Endothelial cell (in vitro differentiated cells): ENCODE measurements at regions not wholly inside any gene's neighbourhood (a gene's known extent, or its start where the extent isn't known, plus 50 kb on each side); places are given as distances from the start of the nearest gene placed in this dataset.

Experiments used
- DNase-seq: peaks from one replicate; pipeline ENCODE4 v3.0.0; 2021; ENCODE audit warnings: low spot score
- H3K27ac Mint-ChIP-seq: one replicate; pipeline ENCODE4 v1.8.0; 2021; ENCODE audit warnings: mixed read lengths, inconsistent platforms; ENCODE audit not compliant: unreplicated experiment
- H3K27me3 Mint-ChIP-seq: one replicate; pipeline ENCODE4 v1.8.0; 2021; ENCODE audit warnings: mild to moderate bottlenecking, moderate library complexity, mixed read lengths, inconsistent platforms; ENCODE audit not compliant: unreplicated experiment
- H3K36me3 Mint-ChIP-seq: one replicate; pipeline ENCODE4 v1.8.0; 2021; ENCODE audit warnings: mild to moderate bottlenecking, low read depth, mixed read lengths, inconsistent platforms; ENCODE audit not compliant: unreplicated experiment
- H3K4me1 Mint-ChIP-seq: one replicate; pipeline ENCODE4 v1.8.0; 2021; ENCODE audit warnings: mild to moderate bottlenecking, mixed read lengths, inconsistent platforms; ENCODE audit not compliant: unreplicated experiment
- H3K4me3 Mint-ChIP-seq: one replicate; pipeline ENCODE4 v1.8.0; 2021; ENCODE audit warnings: mild to moderate bottlenecking, mixed read lengths, inconsistent platforms; ENCODE audit not compliant: unreplicated experiment
- H3K9me3 Mint-ChIP-seq: one replicate; pipeline ENCODE4 v1.8.0; 2021; ENCODE audit warnings: mixed read lengths, inconsistent platforms; ENCODE audit not compliant: unreplicated experiment
- TF ChIP-seq, protein P1 (sequence below): fragments of 200-600 bp; sonication (generic); IDR thresholded peaks from one replicate; pipeline ENCODE4 v1.5.0; 2021; ENCODE audit warnings: antibody characterized with exemption; ENCODE audit not compliant: unreplicated experiment

DNA sequence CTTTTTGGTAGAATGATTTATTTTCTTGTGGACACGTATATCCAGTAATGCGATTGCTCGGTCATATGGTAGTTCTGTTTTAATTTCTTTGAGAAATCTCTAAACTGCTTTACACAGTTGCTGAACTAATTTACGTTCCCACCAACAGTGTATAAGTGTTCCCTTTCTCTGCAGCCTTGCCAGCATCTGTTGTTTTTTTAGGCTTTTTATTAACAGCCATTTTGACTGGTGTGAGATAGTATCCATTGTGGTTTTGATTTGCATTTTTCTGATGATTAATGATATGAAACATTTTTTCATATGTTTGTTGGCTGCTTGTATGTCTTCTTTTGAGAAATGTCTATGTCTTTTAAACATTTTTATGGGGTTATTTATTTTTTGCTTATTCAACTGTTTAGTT, 196.7 kb downstream of the MOXD1 start:
- Mint-ChIP-seq H3K9me3 (no peaks in the 10 kb centered on the region), H3K36me3 (no peaks in the 10 kb centered on the region), H3K4me1 (no peaks in the 10 kb centered on the region), H3K27me3 (no peaks in the 10 kb centered on the region), H3K4me3 (no peak overlapping the region), H3K27ac (no peak overlapping the region)
- TF ChIP-seq, protein P1, sequence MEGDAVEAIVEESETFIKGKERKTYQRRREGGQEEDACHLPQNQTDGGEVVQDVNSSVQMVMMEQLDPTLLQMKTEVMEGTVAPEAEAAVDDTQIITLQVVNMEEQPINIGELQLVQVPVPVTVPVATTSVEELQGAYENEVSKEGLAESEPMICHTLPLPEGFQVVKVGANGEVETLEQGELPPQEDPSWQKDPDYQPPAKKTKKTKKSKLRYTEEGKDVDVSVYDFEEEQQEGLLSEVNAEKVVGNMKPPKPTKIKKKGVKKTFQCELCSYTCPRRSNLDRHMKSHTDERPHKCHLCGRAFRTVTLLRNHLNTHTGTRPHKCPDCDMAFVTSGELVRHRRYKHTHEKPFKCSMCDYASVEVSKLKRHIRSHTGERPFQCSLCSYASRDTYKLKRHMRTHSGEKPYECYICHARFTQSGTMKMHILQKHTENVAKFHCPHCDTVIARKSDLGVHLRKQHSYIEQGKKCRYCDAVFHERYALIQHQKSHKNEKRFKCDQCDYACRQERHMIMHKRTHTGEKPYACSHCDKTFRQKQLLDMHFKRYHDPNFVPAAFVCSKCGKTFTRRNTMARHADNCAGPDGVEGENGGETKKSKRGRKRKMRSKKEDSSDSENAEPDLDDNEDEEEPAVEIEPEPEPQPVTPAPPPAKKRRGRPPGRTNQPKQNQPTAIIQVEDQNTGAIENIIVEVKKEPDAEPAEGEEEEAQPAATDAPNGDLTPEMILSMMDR: no peak
- DNase-seq: no peak

DNA sequence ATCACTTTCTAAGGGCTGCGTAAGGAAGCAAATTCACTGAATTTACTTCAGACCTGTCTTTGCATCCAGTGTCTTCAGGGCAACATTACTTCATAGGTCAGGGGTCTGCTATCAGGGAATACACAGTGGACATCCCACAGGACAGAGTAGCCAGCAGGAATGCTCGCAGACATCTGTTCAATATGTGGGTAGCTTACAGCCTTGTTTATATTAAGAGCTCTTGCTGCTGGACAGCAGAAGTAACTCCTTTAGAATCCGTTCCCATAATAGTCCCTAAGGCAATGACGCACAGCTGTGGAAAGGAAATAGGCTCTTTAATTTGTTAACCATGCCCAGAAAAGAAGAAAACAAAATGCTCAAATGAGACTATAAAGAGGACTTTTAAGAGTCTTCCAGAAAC, 198.7 kb downstream of the MOXD1 start:
- no peaks in the 10 kb centered on the region for H3K4me1 Mint-ChIP-seq
- no peaks in the 10 kb centered on the region for H3K36me3 Mint-ChIP-seq
- H3K4me3 Mint-ChIP-seq: no peak overlapping the region
- TF ChIP-seq, protein P1: no peak
- no peak for DNase-seq
- H3K27ac Mint-ChIP-seq: no peak overlapping the region
- H3K9me3 Mint-ChIP-seq: no peaks in the 10 kb centered on the region
- H3K27me3 Mint-ChIP-seq: no peaks in the 10 kb centered on the region

DNA sequence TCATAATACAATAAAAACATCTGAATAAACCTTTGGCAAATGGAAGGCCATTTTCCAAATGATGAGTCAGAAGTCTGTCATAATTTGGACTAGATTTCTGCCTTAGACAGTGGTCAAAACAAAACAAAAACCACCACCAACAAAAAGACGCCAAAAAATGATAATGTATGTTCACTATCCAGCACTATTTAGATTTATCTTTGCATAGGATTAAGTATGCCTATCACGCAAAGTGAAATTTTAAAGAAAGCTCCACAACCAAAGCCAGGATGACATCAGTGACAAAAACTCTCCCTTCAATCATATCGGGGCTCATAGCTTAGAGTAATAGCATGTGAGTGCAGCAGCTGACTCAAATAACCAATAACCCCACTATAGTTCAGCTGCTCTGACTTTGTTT, 201.9 kb downstream of the MOXD1 start:
- TF ChIP-seq, protein P1: no peak
- no peak overlapping the region for H3K4me3 Mint-ChIP-seq

DNA sequence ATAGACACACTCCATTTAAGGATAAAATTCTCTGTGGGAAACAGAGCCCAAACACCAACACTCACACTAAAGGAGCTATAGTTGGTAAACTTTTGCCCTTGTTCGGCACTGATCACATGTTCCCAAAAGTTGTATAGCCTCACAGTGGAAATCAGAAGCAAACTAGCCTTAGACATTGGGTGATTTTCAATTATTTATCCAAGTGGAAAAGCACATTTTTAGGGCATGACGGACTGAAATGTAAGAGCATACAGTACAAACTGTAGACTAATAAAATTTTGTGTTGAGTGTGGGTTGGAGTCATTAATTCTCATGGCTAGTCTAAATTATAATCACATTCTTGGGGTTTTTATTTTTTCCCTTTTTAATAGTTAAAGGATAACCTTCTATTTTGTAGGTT, 202.4 kb downstream of the MOXD1 start:
- Mint-ChIP-seq H3K4me1 (no peaks in the 10 kb centered on the region), H3K27me3 (peaks cover 2% of the 10 kb centered on the region), H3K36me3 (no peaks in the 10 kb centered on the region), H3K4me3 (no peak overlapping the region), H3K27ac (no peak overlapping the region), H3K9me3 (no peaks in the 10 kb centered on the region)
- DNase-seq: no peak
- TF ChIP-seq, protein P1: no peak

More for the DNA sequence above, 201.9 kb downstream of the MOXD1 start:
- DNase-seq: no peak
- no peaks in the 10 kb centered on the region for H3K9me3 Mint-ChIP-seq
- no peaks in the 10 kb centered on the region for H3K4me1 Mint-ChIP-seq
- H3K36me3 Mint-ChIP-seq: no peaks in the 10 kb centered on the region
- H3K27me3 Mint-ChIP-seq: peaks cover 2% of the 10 kb centered on the region
- no peak overlapping the region for H3K27ac Mint-ChIP-seq

DNA sequence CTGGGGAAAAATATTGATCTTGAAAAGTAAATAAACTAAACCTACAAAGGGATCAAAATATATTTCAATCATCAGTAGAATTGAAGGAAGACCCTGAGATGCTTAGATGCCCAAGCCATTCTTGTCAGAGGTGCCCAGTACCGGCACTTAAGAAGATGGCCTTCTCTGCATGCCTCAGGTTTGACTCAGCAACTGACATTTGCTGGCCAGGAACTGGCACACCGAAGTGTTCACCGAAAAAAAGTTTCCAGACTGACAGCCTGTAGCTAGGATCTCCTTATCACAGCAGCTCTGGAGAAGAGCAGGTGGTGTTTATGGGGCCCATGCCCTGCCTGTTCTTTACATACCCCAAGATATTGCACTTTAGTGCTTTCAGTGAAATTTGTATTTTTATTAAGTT, 203.2 kb downstream of the MOXD1 start:
- TF ChIP-seq, protein P1: no peak
- Mint-ChIP-seq H3K36me3 (no peaks in the 10 kb centered on the region), H3K27me3 (peaks cover 2% of the 10 kb centered on the region), H3K4me1 (no peaks in the 10 kb centered on the region), H3K4me3 (no peak overlapping the region), H3K9me3 (no peaks in the 10 kb centered on the region), H3K27ac (no peak overlapping the region)
- no peak for DNase-seq
